Karpas-422 (cell line): ENCODE measurements at regions not wholly inside any gene's neighbourhood (a gene's known extent, or its start where the extent isn't known, plus 50 kb on each side); places are given as distances from the start of the nearest gene placed in this dataset.

Experiments used
- DNase-seq: peaks from one replicate; pipeline ENCODE4 v3.0.0-alpha.2; 2015
- H2AFZ ChIP-seq: fragments of 200-600 bp; sonication (generic); 2 replicates; pipeline ENCODE4 v1.6.1; 2014; ENCODE audit warnings: antibody characterized with exemption, low read length, mixed read lengths
- H3K27ac ChIP-seq: fragments of 200-600 bp; sonication (generic); 2 replicates; pipeline ENCODE4 v1.5.1; 2014; ENCODE audit warnings: mild to moderate bottlenecking, low read length, moderate library complexity
- H3K27me3 ChIP-seq: fragments of 200-600 bp; sonication (generic); 2 replicates; pipeline ENCODE4 v1.6.1; 2014; ENCODE audit warnings: low read length, mixed read lengths
- H3K36me3 ChIP-seq: fragments of 200-600 bp; sonication (generic); 2 replicates; pipeline ENCODE4 v1.6.1; 2014; ENCODE audit warnings: low read length, mixed read lengths; ENCODE audit not compliant: insufficient read depth
- H3K4me1 ChIP-seq: fragments of 200-600 bp; sonication (generic); 2 replicates; pipeline ENCODE4 v1.6.1; 2014; ENCODE audit warnings: mild to moderate bottlenecking, low read length, mixed read lengths
- H3K4me2 ChIP-seq: fragments of 200-600 bp; sonication (generic); 2 replicates; pipeline ENCODE4 v1.6.1; 2014; ENCODE audit warnings: low read length, low read depth, mild to moderate bottlenecking; ENCODE audit not compliant: poor library complexity, severe bottlenecking
- H3K4me3 ChIP-seq: fragments of 200-600 bp; sonication (generic); 2 replicates; pipeline ENCODE4 v1.5.1; 2014; ENCODE audit warnings: mild to moderate bottlenecking, antibody characterized with exemption, low read length, mixed read lengths
- H3K79me2 ChIP-seq: fragments of 200-600 bp; sonication (generic); 2 replicates; pipeline ENCODE4 v1.6.1; 2014; ENCODE audit warnings: mild to moderate bottlenecking, low read length, mixed read lengths
- H3K9ac ChIP-seq: fragments of 200-600 bp; sonication (generic); 2 replicates; pipeline ENCODE4 v1.6.0; 2014; ENCODE audit warnings: low read length
- H3K9me2 ChIP-seq: fragments of 200-600 bp; sonication (generic), shearing (Covaris generic); replicated peaks from 2 replicates; pipeline ENCODE4 v1.6.0; 2014; ENCODE audit warnings: mild to moderate bottlenecking, low read length, moderate library complexity; ENCODE audit not compliant: insufficient read depth
- H3K9me3 ChIP-seq: fragments of 300-700, 200-600 bp; sonication (generic); 2 replicates; pipeline ENCODE4 v1.6.1; 2014; ENCODE audit warnings: low read length, mixed read lengths
- H4K20me1 ChIP-seq: fragments of 200-600 bp; sonication (generic); 2 replicates; pipeline ENCODE4 v1.6.1; 2014; ENCODE audit warnings: mild to moderate bottlenecking, antibody characterized with exemption, low read length, low read depth; ENCODE audit not compliant: insufficient read depth

GRCh38 chr4:77220828-77221613 is 64.0 kb downstream of the CCNG2 start:
- no peak for DNase-seq
- H3K9me2 ChIP-seq: no peaks in the 10 kb centered on the region
- no peaks in the 10 kb centered on the region for H3K4me1 ChIP-seq
- H3K27ac ChIP-seq: no peak overlapping the region
- H4K20me1 ChIP-seq: no peaks in the 10 kb centered on the region
- H3K27me3 ChIP-seq: no peaks in the 10 kb centered on the region
- H3K9ac ChIP-seq: no peak overlapping the region
- no peak overlapping the region for H2AFZ ChIP-seq
- no peaks in the 10 kb centered on the region for H3K79me2 ChIP-seq
- no peak overlapping the region for H3K4me3 ChIP-seq
- no peaks in the 10 kb centered on the region for H3K9me3 ChIP-seq
- H3K36me3 ChIP-seq: no peaks in the 10 kb centered on the region
- H3K4me2 ChIP-seq: no peak overlapping the region

DNA sequence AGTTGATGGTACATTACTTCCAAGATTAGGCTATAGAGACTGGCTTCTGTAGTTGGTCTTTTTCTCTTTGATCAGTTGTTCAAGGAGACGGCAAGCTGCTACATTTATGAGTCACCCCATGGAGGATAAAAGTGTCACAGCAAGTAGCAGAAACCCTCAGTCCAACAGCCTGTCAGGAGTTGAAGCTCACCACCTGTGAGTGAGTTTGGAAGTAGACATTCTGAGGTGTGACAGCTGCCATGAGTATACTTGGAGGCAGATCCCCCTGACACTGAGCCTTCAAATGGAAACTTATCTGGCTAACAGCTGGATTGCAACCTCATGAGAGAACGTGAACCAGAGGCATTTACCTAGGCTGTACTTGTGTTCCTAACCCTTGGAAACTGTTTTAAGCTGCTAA is 68.0 kb downstream of the CCNG2 start:
- Histone ChIP-seq H3K36me3 (no peaks in the 10 kb centered on the region), H3K4me3 (no peak overlapping the region), H3K9me2 (no peaks in the 10 kb centered on the region), H4K20me1 (no peaks in the 10 kb centered on the region), H3K27me3 (no peaks in the 10 kb centered on the region), H3K27ac (no peak overlapping the region), H3K9ac (no peak overlapping the region), H3K4me2 (no peak overlapping the region), H3K79me2 (no peaks in the 10 kb centered on the region), H3K9me3 (no peaks in the 10 kb centered on the region), H2AFZ (no peak overlapping the region), H3K4me1 (no peaks in the 10 kb centered on the region)
- no peak for DNase-seq

- Histone ChIP-seq H3K4me2 (no peak overlapping the region), H2AFZ (no peak overlapping the region)
Observed at GRCh38 chr4:77226939-77227705, 70.1 kb downstream of the CCNG2 start.

GRCh38 chr4:77229433-77229832 is 72.4 kb downstream of the CCNG2 start:
- DNase-seq: no peak
- H3K9me3 ChIP-seq: no peaks in the 10 kb centered on the region
- H3K4me2 ChIP-seq: no peak overlapping the region
- H3K36me3 ChIP-seq: no peaks in the 10 kb centered on the region
- no peak overlapping the region for H3K9ac ChIP-seq
- no peaks in the 10 kb centered on the region for H3K4me1 ChIP-seq
- H3K27ac ChIP-seq: no peak overlapping the region
- H3K4me3 ChIP-seq: no peak overlapping the region
- H3K27me3 ChIP-seq: no peaks in the 10 kb centered on the region
- no peaks in the 10 kb centered on the region for H3K79me2 ChIP-seq
- H2AFZ ChIP-seq: no peak overlapping the region
- H3K9me2 ChIP-seq: no peaks in the 10 kb centered on the region
- no peaks in the 10 kb centered on the region for H4K20me1 ChIP-seq

More at GRCh38 chr4:77226939-77227705, 70.1 kb downstream of the CCNG2 start:
- Histone ChIP-seq H3K27me3 (no peaks in the 10 kb centered on the region), H3K9me3 (no peaks in the 10 kb centered on the region), H3K27ac (no peak overlapping the region), H3K36me3 (no peaks in the 10 kb centered on the region), H3K4me3 (no peak overlapping the region), H3K4me1 (no peaks in the 10 kb centered on the region), H3K79me2 (no peaks in the 10 kb centered on the region), H4K20me1 (no peaks in the 10 kb centered on the region), H3K9ac (no peak overlapping the region), H3K9me2 (no peaks in the 10 kb centered on the region)
- no peak for DNase-seq

DNA sequence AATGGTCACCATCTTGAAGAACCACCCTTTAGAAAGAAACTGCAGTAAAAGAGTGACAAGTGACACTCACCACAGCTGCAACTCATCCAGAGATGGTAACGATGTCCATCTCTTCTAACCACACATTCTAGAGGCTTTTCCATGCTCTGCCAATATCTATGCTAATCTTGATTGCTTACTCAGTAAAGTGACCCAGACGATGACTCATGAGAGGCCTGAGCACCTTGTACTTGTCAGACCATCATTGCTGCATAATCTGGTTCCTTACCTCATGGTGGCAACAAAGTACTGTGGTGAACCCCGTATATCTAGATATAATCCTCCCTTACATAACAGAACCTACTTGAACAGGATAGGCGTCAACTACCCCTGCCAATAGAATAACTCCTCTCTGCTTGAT is 75.6 kb downstream of the CCNG2 start:
- Histone ChIP-seq H4K20me1 (no peaks in the 10 kb centered on the region), H3K9me3 (no peaks in the 10 kb centered on the region), H3K27ac (no peak overlapping the region), H2AFZ (no peak overlapping the region), H3K4me3 (no peak overlapping the region), H3K9ac (no peak overlapping the region), H3K9me2 (no peaks in the 10 kb centered on the region), H3K4me2 (no peak overlapping the region), H3K79me2 (no peaks in the 10 kb centered on the region), H3K27me3 (no peaks in the 10 kb centered on the region), H3K4me1 (no peaks in the 10 kb centered on the region), H3K36me3 (no peaks in the 10 kb centered on the region)
- no peak for DNase-seq

- Histone ChIP-seq H3K9me2 (no peaks in the 10 kb centered on the region), H4K20me1 (no peaks in the 10 kb centered on the region), H2AFZ (no peak overlapping the region), H3K4me2 (no peak overlapping the region), H3K27ac (no peak overlapping the region), H3K36me3 (no peaks in the 10 kb centered on the region), H3K4me3 (no peak overlapping the region), H3K79me2 (no peaks in the 10 kb centered on the region), H3K4me1 (no peaks in the 10 kb centered on the region), H3K9me3 (no peaks in the 10 kb centered on the region), H3K27me3 (no peaks in the 10 kb centered on the region), H3K9ac (no peak overlapping the region)
- no peak for DNase-seq
Observed at GRCh38 chr4:77235289-77235854, 78.4 kb downstream of the CCNG2 start.

GRCh38 chr4:77236806-77237205 is 79.8 kb downstream of the CCNG2 start:
- Histone ChIP-seq H4K20me1 (no peaks in the 10 kb centered on the region), H3K79me2 (no peaks in the 10 kb centered on the region), H3K9me3 (no peaks in the 10 kb centered on the region), H3K4me1 (no peaks in the 10 kb centered on the region), H3K4me3 (no peak overlapping the region), H3K27ac (no peak overlapping the region), H3K4me2 (no peak overlapping the region), H3K27me3 (no peaks in the 10 kb centered on the region), H3K9me2 (no peaks in the 10 kb centered on the region), H2AFZ (no peak overlapping the region), H3K9ac (no peak overlapping the region), H3K36me3 (no peaks in the 10 kb centered on the region)
- DNase-seq: no peak

DNA sequence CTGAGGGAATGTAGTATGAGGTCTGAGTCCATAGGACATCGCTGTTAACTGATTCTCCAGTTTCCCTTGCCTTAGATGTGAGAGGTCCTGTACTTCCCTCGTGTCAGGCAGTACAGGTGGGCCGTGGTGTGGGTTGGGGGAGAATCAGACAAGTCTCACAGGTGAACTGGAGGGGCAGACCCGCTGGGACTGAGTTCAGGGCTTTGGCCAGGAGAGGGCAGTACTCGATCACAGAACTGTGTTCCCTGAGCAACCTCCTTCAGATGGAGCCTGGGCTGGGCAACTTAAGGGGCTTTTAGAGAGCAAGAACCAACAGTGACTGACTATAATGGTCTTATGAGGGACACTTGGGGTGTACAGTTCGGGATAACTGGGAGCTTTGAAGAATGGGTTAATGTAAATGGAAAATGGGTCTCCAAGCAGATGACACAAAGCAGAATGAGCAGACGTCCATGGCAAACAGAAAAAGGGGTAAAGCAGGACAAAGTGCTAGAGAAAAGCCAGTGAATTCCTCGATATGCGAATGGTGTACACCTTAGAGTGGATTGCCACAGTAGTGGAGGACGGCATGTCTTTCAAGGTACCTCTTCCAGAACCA is 83.6 kb downstream of the CCNG2 start:
- Histone ChIP-seq H3K9me3 (no peaks in the 10 kb centered on the region), H3K4me2 (no peak overlapping the region), H3K4me3 (no peak overlapping the region), H4K20me1 (no peaks in the 10 kb centered on the region), H3K36me3 (no peaks in the 10 kb centered on the region), H3K27me3 (no peaks in the 10 kb centered on the region), H3K27ac (no peak overlapping the region), H3K4me1 (no peaks in the 10 kb centered on the region), H3K9ac (no peak overlapping the region), H2AFZ (no peak overlapping the region), H3K79me2 (no peaks in the 10 kb centered on the region), H3K9me2 (no peaks in the 10 kb centered on the region)
- DNase-seq: peak; percentile 81
